GM19452 (cell line): ENCODE measurements at regions not wholly inside any gene's neighbourhood (a gene's known extent, or its start where the extent isn't known, plus 50 kb on each side); places are given as distances from the start of the nearest gene placed in this dataset.

Source experiments
- ATAC-seq: cut with Tn5 transposase; IDR thresholded peaks from one replicate; pipeline ENCODE4 v1.9.1; 2021; ENCODE audit not compliant: unreplicated experiment

- ATAC-seq = no peak
Observed at GRCh38 chr5:153881687-153882086, 157.0 kb downstream of the FAM114A2 start.

DNA sequence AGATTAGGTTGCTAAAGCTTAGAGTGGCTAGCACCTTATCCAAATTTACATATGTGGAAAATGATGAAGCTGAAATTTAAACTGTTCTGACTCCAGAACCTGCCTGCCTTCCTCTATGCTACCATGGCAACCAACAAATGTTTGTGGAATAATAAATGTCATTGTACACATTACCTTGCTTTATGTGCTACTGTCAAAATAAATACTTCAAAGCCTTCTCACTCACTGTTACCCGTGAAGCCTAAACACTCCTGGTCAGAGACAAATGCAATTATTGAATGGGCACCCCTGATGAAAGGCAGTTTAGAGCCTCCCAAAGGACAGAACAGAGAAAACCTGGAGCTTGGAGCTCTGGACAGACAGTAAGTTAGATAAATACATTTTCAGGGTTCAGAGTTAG lies 158.6 kb downstream of the FAM114A2 start:
- no peak for ATAC-seq

DNA sequence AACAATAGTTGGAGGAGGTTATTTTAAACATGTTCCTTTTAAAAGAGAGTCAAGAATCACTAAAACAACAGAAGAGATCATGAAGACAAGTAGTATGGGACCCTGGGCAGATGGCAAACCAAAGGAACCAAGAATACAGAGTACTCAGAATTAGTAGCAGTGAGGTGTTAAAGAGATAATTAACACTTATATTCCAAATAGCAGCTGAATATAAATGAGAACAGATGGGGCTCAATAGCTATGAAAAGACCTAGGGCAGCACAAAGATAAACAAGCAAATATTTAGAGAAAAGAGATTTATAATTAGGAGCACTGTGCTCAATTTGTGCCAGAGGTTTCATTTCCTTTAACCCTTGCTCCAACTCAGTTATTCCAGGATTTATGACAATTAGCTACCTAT lies 159.1 kb downstream of the FAM114A2 start:
- ATAC-seq = no peak

DNA sequence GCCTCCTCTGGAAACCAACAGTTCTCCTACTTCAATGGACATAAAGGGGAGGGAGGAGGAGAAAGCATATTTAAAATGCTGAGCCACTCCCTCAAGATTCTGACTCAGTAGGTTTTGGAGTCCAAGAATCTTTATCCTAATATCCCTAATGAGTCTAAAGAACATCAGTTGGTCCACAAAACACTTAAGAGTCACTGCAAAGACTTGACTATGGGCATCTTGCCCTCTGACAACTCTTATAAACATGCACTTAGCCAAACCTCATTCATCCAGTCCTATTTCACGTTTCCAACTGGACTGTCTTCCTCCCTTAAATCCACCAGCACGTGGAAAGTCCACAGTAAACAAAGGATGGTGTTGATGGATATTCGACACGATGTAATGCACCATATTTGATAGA lies 172.5 kb downstream of the FAM114A2 start:
- no peak for ATAC-seq

DNA sequence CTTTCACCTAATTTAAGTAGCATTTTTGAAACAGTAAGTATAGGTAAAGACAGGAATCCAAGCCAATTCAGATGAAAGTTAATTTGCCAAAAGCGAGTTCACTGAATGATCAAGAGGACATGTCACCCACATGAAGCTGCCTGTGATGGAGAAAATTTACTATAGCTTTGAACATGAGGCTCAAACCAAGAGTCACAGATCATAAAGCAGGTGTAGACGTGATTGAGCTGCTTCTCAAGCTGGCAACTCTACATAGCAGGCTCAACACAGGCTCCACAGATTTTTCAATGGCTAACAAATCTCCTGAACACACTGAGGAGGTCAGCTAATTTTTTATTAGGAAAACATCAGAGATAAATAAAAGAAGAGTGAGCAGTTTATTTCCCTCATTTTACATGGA lies 173.7 kb downstream of the FAM114A2 start:
- ATAC-seq = no peak

- ATAC-seq = no peak
Observed at GRCh38 chr5:153863951-153864350, 174.8 kb downstream of the FAM114A2 start.
